ENCODE measurements at regions not wholly inside any gene's neighbourhood (a gene's known extent, or its start where the extent isn't known, plus 50 kb on each side); places are given as distances from the start of the nearest gene placed in this dataset.
"Not testable (repeated sequence)": the region's sequence is repeated elsewhere in the genome, so short reads cannot be mapped to it uniquely, and the experiment has no call there.

- DNase-seq (ENCODE audit: low read depth) = no peak
These were observed 348.3 kb upstream of the SFSWAP start for GRCh38 chr12:131362291-131363211.

DNA sequence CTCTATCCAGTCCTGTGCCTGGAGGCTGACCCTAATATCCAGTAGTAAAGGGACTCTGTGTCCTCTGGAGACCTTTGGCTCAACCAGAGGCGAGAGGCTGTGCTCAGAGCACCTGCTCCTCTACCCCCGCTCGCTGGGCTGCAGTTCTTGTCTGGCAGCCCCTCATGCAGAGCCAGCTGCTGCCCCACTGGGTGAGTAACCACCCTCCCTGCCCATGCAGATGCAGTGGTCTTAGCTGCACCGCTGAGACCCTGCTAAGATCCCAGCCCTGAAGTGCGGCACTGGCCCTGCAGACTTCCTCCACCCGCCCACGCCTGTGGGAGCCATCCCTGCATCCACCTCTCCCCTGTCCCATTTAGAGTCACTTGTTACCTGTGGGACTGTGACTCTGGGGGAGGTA lies 347.5 kb upstream of the SFSWAP start:
- DNase-seq (ENCODE audit: low read depth) = no peak

DNA sequence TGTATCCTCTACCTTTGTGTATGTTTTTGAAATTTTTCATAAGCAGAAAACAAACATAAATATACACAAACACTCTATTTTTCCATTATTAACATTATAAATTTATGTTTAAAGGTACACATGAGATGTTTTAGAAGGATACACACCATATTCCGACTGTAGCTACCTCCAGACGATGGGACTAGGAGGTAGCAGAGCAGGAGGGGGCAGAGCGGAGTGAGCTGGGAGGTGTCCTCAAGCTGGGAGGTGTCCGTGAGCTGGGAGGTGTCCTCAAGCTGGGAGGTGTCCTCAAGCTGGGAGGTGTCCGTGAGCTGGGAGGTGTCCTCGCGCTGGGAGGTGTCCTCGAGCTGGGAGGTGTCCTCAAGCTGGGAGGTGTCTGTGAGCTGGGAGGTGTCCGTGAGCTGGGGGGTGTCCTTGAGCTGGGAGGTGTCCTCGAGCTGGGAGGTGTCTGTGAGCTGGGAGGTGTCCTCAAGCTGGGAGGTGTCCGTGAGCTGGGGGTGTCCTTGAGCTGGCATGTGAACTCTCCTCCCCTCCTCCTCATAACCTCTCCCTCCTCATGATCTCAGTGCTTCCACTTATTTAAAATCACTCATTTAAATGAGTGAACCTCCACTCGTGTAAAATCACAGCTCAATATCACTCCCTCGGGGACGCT lies 346.9 kb upstream of the SFSWAP start:
- DNase-seq (ENCODE audit: low read depth) = no peak

DNA sequence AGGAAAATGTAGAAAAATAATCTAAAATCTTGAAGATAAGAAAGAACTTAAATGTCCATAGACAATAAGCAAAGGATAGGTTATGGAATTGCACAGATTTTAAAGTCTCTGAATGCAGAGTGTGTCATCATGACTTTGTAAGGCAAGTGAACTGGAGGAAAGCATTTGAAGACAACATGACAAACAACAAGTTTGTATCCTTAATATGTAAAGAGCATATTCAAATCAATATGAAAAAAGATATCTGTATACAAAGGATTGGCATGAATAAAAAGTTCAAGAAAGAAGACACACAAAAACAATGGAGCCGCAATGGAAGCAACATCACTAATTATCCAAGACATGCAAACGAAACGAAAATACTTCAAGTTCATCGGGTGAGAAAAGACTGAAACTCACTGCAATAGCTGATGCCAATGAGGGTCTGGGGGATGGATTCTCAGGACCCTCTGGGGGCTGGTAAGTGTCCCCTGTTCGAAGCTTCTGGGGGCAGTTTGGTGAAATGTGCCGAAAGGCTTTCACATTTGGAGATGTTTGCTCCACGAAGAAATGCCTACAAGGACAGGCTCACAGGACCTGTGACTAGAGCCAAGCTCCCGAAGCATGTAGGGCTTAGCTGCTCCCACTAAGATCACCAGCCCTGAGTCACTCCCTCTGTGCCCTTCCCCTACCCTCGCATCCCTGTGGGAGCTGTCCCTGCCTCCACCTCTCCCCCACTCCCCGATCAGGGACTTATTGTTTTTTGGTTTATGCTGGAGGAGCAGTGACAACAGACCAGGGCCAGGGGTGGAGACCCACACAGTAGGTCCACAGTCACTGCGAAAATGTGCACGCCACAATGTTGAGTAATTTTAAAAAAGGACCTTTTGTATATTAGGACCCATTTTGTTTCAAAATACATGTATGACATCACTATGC lies 345.7 kb upstream of the SFSWAP start:
- no peak for DNase-seq (ENCODE audit: low read depth)

DNA sequence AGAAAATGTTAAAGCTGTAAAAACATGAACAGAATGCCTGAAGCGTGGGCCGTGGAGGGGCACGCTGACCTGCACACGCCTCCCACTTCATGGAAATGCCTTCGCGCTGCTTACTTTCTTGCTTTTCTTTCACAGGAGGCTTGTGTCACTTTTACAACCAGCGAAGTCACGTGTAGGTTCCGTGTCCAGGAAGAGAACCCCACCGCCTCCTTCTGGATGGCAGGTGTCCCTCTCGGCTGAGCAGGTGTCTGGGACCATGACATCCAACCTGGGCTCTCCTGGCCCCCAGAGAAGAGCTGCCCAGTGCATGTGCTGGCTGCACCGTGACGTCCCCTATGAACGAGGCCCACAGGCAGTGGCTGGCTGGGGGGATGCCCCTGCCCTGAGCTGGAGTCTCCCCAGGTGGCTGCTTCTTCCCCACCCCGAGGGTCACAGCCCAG lies 345.0 kb upstream of the SFSWAP start:
- no peak for DNase-seq (ENCODE audit: low read depth)

DNA sequence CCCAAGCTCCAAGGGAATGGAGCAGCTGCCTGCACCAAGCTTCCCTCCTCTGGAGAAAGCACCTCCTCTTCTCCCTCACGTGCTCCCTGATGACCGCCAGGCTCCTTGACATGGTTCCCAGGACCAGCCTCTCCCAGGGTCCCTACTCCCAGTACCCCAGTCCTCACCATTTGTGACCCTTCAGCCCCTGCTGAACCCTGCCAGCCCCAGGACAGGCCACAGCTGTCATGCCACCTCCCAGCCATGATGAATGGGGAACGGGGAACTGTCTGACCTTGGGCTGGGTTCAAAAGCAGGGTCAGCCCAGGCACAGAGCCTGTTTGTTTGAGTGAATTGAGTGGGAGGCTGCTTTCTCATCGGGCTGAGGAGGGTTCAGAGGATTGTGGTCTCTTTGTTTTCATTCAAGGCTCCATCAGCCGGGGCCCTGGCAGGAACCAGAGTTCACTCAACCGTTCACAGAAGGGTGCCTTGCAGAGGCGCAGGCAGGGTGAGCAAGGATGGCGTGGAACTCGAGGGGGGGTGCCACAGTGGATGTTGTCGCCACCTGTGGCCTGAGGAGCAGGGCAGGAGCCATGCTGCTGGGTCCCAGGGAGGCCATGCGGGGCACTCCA lies 344.5 kb upstream of the SFSWAP start:
- no peak for DNase-seq (ENCODE audit: low read depth)

GRCh38 chr12:131367067-131367982 lies 343.6 kb upstream of the SFSWAP start:
- not testable (repeated sequence) for DNase-seq (ENCODE audit: low read depth)

- no peak for DNase-seq (ENCODE audit: low read depth)
These were observed 342.8 kb upstream of the SFSWAP start for GRCh38 chr12:131367983-131368667.

DNA sequence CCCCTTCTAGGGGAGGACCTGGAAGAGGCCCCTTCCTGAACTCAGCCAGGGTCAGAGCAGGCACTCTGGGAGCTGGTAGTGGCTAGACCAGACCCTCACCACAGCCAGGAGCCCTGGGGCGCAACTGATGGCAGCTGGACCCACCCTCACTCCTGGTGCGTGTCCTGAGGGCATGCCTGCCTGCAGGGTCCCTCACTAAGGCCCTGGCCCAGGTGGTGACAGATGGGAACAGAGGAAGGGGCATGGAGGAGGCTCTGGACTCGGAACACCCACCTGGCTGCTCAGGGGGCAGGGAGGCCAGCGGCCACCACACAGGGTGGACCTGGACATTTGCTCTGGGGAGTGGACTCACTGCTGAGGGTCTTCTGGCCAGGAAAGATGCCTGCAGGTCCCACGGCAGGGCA lies 342.2 kb upstream of the SFSWAP start:
- no peak for DNase-seq (ENCODE audit: low read depth)

DNA sequence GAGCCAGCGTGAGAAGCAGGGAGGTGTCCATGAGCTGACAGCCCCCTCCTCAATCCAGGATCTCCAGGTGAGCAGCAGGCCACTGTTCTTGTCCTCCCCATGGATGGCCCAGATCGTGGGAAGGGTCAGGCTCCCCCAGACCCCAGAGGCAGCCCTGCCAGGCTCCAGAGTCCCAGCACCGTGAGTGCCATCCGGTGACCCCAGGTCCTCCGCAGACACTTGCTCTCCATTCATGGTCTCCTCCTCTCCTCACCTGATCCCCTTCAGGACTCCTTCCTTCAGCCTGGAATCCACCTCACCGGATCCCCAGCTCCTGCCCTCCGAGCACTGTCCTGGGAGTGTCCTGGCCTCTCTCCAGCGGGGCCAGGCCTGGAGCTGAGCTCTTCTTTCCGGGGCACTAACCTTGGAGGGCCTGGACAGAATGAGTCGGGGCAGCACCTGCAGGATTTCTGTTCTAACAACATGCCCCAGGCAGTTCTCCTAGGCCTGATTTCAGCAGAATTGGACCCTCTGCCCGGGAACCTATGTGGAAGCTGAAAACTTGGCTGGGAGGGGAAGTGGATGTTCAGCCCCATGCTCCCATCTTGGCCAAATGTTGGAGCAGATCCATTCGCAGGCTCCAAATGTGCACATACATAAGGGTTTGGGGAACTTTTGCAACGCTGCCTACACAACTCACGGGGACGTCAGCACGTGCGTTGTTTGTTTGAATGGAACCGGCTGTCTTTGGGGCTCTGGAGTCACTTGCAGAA lies 341.6 kb upstream of the SFSWAP start:
- DNase-seq (ENCODE audit: low read depth) = no peak

- DNase-seq (ENCODE audit: low read depth) = no peak
These were observed 340.6 kb upstream of the SFSWAP start for GRCh38 chr12:131370321-131370720.

GRCh38 chr12:131370791-131371347 lies 340.0 kb upstream of the SFSWAP start:
- no peak for DNase-seq (ENCODE audit: low read depth)

GRCh38 chr12:131371401-131372170 lies 339.3 kb upstream of the SFSWAP start:
- no peak for DNase-seq (ENCODE audit: low read depth)

DNA sequence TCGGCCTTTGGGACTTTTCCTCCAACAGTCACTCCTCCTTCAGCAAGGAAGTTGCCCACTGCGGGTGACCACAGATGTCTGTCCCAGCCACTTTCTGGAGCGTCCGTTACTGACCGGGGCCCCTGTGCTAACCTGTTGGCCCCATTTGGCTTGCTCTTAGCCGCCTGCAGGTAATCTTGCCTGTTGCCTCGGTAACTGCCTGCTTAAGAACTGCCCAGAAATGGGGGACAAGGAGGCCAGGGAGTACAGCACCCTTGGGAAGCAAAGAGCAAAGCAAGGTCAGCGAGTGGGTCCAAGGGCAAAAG lies 338.8 kb upstream of the SFSWAP start:
- no peak for DNase-seq (ENCODE audit: low read depth)

DNA sequence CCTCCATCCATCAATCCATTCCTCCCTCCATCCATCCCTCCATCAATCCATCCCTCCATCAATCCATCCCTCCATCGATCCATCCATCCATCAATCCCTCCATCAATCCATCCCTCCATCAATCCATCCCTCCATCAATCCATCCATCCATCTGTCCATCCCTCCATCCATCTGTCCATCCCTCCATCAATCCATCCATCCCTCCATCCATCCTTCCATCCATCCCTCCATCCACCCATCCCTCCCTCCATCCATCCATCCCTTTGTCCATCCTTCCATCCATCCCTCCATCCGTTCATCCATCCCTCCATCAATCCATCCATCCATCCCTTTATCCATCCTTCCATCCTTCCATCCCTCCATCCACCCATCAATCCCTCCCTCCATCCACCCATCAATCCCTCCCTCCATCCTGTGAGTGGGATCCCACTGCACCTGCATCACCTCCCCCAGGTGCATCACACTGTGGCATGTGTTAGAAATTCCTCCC lies 338.1 kb upstream of the SFSWAP start:
- DNase-seq (ENCODE audit: low read depth) = no peak

GRCh38 chr12:131375261-131375971 lies 335.5 kb upstream of the SFSWAP start:
- DNase-seq (ENCODE audit: low read depth) = no peak

DNA sequence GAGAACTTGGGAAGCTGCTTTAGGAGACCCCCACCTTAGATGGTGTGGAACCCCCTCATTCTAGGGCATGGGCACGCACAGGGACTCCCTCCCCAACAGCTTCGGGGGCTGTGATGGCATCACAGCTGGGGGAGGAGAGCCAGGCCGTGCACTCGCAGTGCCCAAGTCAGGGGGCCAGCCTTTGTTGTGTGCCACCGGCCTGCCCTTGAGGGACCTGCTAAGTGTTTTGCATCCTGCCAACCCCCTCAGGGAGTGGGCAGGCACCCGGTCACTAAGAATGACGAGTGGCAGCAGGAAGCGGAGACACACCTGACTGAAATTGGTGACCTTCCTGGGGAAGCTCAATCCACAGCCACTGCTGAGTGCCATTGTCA lies 334.9 kb upstream of the SFSWAP start:
- no peak for DNase-seq (ENCODE audit: low read depth)
